H1 (cell line): ENCODE measurements at regions not wholly inside any gene's neighbourhood (a gene's known extent, or its start where the extent isn't known, plus 50 kb on each side); places are given as distances from the start of the nearest gene placed in this dataset.

Source experiments
- CHD1 ChIP-seq: IDR thresholded peaks from 2 replicates; pipeline ENCODE4 v1.6.1; 2012; ENCODE audit warnings: low read depth, low read length, improper control_type of control experiment
- CTBP2 ChIP-seq: IDR thresholded peaks from 2 replicates; pipeline ENCODE4 v1.7.0; 2011; ENCODE audit warnings: borderline replicate concordance, mild to moderate bottlenecking, moderate library complexity, mixed read lengths, low read length; ENCODE audit not compliant: insufficient read depth, insufficient read length
- NRF1 ChIP-seq: IDR thresholded peaks from 2 replicates; pipeline ENCODE4 v1.6.1; 2011; ENCODE audit warnings: mild to moderate bottlenecking, low read depth, low read length, improper control_type of control experiment
- SUZ12 ChIP-seq: fragments of 200-600 bp; sonication (generic); IDR thresholded peaks from 2 replicates; pipeline ENCODE4 v1.6.1; 2012; ENCODE audit warnings: mild to moderate bottlenecking, inconsistent platforms, low read length, moderate library complexity, mixed read lengths
- USF2 ChIP-seq: IDR thresholded peaks from 2 replicates; pipeline ENCODE4 v1.6.1; 2011; ENCODE audit warnings: low read length, improper control_type of control experiment

DNA sequence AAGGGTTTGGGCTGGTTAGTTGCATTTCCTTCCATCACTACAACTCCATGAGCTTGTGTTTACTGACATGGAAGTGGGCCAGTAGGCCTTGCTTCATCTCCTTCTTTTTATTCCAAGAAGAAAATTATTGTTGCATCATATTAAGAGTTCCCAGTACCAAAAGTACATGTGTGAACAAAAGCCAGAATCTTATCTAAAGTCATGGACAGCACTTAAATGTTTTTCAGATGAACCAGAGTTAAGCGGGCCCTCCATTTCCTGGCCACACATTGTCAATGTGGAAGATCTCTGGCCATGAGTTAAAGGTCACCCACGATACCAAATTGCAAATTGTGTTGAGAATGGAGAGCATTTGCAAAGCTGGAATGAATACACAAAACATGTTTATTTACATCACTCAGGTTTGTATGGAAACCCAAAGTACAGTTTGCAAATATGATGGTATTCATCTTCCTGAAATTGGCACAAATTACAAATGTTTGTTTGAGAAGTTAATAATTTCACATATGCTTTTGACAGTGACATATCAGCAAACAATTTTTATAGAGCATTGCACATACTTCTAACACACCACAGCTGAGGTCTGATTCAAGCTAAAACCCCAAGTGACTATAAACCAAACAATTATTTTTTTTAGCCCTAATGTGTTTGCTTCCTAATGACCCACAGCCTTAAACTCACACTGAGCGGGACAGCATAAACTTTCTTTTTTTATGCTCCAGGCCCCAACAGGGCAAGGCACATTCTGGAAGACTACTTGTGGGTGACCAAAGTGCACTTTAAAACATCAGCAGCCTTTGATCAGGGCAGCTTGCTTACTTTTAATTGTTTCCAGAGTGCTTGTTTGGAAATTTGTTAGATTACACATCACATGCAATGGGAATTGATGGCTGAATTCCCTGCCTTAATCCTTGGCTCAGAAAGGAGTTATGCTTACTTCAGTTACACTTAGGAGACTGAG is 502.9 kb upstream of the SLIT2 start (continued):
- TF ChIP-seq USF2 (no peak), CTBP2 (no peak), NRF1 (no peak), CHD1 (no peak), SUZ12 (no peak)
